Naive B cell (primary cell): ENCODE measurements at regions not wholly inside any gene's neighbourhood (a gene's known extent, or its start where the extent isn't known, plus 50 kb on each side); places are given as distances from the start of the nearest gene placed in this dataset.
"Not testable (repeated sequence)": the region's sequence is repeated elsewhere in the genome, so short reads cannot be mapped to it uniquely, and the experiment has no call there.

ENCODE experiments used
- ATAC-seq, 2 donors: fragments of 150-1000 bp; cut with Tn5 transposase; 2 replicates each; pipeline ENCODE4 v1.10.0; 2021; ENCODE audit warnings: low read depth in 2 of 2, mild to moderate bottlenecking in 2 of 2, moderate library complexity in 2 of 2
- DNase-seq: peaks from one replicate; pipeline ENCODE4 v3.0.0; 2022
- H3K27ac Mint-ChIP-seq, 6 donors: one replicate each; pipeline ENCODE4 v1.8.0; 2020 to 2022; ENCODE audit warnings: mild to moderate bottlenecking in 6 of 6, mixed read lengths in 6 of 6, moderate library complexity in 5 of 6, inconsistent platforms in 2 of 6
- H3K27me3 Mint-ChIP-seq, 3 donors: one replicate each; pipeline ENCODE4 v1.8.0; 2021 to 2022; ENCODE audit warnings: mixed read lengths in 3 of 3, mild to moderate bottlenecking in 1 of 3
- H3K36me3 Mint-ChIP-seq, 2 donors: one replicate each; pipeline ENCODE4 v1.8.0; 2020 to 2022; ENCODE audit warnings: mixed read lengths in 2 of 2, inconsistent platforms in 1 of 2, mild to moderate bottlenecking in 1 of 2
- H3K4me1 Mint-ChIP-seq, 3 donors: one replicate each; pipeline ENCODE4 v1.8.0; 2020 to 2022; ENCODE audit warnings: mixed read lengths in 3 of 3, inconsistent platforms in 1 of 3, mild to moderate bottlenecking in 1 of 3, moderate library complexity in 1 of 3
- H3K4me3 Mint-ChIP-seq, 8 donors: one replicate each; pipeline ENCODE4 v1.8.0; 2020 to 2022; ENCODE audit warnings: mild to moderate bottlenecking in 8 of 8, mixed read lengths in 8 of 8, moderate library complexity in 8 of 8, inconsistent platforms in 2 of 8
- H3K9me3 Mint-ChIP-seq, 7 donors: one replicate each; pipeline ENCODE4 v1.8.0; 2020 to 2022; ENCODE audit warnings: mixed read lengths in 7 of 7, mild to moderate bottlenecking in 5 of 7, inconsistent platforms in 2 of 7, moderate library complexity in 1 of 7

DNA sequence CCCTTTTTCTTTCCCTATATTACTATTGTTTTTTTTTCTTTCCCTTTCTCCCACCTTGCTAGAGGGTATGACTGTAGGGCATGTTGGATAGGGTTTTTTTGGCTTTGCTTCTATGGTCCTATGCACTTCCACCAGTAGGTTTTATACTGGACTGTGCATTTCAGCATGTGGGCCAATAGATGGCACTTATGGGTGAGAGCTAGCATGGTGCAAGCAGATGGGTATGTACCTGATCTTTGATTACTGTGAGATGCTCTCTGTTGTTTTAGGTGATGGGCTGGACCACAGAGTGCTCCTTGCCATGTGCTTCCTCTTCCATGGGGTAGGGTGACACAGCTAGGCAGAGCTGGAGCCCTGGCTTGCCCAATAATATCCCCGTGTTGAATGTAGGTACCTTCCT lies 128.5 kb upstream of the CHD6 start:
- ATAC-seq (no peak), DNase-seq (no peak)
- Mint-ChIP-seq H3K9me3 (peaks cover 1 to 21% (median 13%) of the 10 kb centered on the region in 7 donors), H3K4me1 (no peaks in the 10 kb centered on the region), H3K27me3 (peaks cover 14 to 61% (median 51%) of the 10 kb centered on the region in 3 donors), H3K27ac (no peak overlapping the region), H3K4me3 (no peak overlapping the region), H3K36me3 (no peaks in the 10 kb centered on the region)

DNA sequence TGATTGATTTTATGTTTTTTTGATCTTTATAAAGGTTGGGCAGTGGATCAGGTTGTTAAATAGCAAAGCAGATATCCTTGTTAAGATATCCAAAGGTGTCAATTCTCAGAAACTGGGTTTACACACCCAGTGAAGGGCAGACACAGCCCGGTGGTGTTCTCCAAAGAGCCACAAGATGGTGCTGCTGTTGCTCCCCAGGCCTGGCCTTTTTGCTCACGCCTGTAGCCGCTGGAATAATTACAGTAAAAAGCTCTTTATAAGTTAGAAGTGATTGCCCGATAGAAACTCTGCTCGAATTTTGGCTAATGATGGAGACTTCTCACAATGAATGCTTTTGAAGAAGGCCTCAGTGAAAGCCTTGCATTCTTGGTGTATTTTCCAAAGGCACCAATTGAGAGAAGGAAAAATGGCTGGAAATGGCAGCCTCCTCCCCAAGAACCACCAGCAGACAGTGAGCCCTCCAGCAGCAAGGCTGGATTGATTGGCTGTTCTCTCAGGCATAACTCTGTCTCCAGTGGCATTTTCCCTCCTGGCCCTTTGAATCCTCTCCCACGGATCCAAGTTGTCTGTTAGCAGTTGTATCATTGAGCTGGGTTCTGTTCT lies 120.5 kb upstream of the CHD6 start:
- ATAC-seq (no peak), DNase-seq (peak; percentile 5)
- Mint-ChIP-seq H3K4me3 (no peak overlapping the region), H3K9me3 (peaks cover 0 to 18% (median 10%) of the 10 kb centered on the region in 7 donors), H3K27ac (no peak overlapping the region), H3K4me1 (no peaks in the 10 kb centered on the region), H3K27me3 (peaks cover 0 to 21% (median 0%) of the 10 kb centered on the region in 3 donors), H3K36me3 (no peaks in the 10 kb centered on the region)

DNA sequence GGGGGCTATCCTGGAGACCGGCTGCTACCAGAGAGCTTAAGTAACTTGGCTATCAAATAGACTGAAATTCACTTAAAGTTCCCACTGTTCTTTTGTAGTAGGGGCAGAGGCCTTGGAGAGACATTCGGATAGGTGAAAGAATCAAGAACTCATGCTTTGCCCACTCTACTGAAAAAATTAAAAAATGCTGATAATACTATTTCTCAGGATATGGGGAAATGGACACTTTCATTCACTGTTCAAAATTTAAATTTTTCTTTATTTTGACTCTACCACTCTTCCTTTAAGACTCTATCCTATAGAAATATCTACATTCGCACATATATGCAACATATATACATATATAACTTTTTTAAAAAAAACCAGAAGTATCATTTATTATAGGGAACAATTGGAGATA lies 117.8 kb upstream of the CHD6 start:
- Mint-ChIP-seq H3K4me3 (no peak overlapping the region), H3K4me1 (no peaks in the 10 kb centered on the region), H3K27ac (no peak overlapping the region)

DNA sequence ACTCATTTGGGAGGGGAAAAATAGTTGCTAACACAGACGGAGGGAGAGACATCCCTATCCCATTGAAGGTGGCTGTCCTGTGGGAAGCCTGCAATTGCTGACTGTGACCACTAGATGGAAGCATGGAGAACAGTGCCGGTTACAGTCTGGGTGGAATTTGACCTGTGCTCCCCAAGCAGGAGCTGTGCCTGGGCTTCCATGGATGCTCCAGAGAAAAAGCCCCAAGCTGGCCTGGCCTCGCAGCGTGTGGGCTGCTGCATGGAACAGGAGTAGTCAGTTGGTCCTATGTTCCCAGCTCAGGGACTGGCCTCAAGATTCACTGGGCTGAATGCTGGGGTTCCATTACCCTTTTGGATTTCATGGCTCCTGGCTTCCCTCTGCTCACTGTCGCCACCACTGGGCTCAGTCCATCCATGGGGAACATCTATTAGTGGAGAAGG lies 116.3 kb upstream of the CHD6 start:
- peaks cover 0 to 10% (median 4%) of the 10 kb centered on the region in 7 donors for H3K9me3 Mint-ChIP-seq
- DNase-seq (peak; percentile 17), ATAC-seq (no peak)
- peaks cover 6 to 13% (median 6%) of the 10 kb centered on the region in 3 donors for H3K27me3 Mint-ChIP-seq
- no peak overlapping the region for H3K27ac Mint-ChIP-seq
- no peak overlapping the region for H3K4me3 Mint-ChIP-seq
- no peaks in the 10 kb centered on the region for H3K36me3 Mint-ChIP-seq
- H3K4me1 Mint-ChIP-seq = no peaks in the 10 kb centered on the region

More for the DNA sequence above, 117.8 kb upstream of the CHD6 start:
- DNase-seq (no peak), ATAC-seq (no peak)
- Mint-ChIP-seq H3K9me3 (peaks cover 0 to 10% (median 4%) of the 10 kb centered on the region in 7 donors), H3K27me3 (peaks cover 5 to 13% (median 6%) of the 10 kb centered on the region in 3 donors), H3K36me3 (no peaks in the 10 kb centered on the region)

DNA sequence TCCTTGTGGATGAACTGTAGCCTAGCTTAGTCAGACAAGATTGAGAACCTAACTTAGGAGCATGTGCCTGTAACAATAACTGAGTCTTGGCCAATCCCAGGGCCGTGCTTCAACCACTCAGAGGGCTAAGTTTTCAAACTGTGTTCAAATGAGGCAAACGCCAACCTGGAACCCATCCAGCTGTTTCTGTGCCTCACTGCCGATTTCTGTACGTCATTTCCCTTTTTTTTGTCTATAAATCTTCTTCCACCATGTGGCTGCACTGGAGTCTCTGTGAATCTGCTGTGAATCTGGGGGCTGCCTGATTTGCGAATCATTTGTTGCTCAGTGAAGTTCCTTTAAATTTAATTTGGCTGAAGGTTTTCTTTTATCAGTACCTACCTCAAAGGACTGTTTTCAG lies 115.0 kb upstream of the CHD6 start:
- Mint-ChIP-seq H3K27me3 (peaks cover 9 to 13% (median 11%) of the 10 kb centered on the region in 3 donors), H3K36me3 (no peaks in the 10 kb centered on the region), H3K9me3 (peaks cover 0 to 11% (median 5%) of the 10 kb centered on the region in 7 donors), H3K4me3 (no peak overlapping the region), H3K27ac (no peak overlapping the region), H3K4me1 (no peaks in the 10 kb centered on the region)
- no peak for DNase-seq
- ATAC-seq = no peak

DNA sequence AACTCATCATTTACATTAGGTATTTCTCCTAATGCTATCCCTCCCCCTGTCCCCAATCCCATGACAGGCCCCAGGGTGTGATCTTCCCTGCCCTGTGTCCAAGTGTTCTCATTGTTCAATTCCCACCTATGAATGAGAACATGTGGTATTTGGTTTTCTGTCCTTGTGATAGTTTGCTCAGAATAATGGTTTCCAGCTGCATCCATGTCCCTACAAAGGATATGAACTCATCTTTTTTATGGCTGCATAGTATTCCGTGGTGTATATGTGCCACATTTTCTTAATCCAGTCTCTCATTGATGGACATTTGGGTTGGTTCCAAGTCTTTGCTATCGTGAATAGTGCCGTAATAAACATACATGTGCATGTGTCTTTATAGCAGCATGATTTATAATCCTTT lies 113.0 kb upstream of the CHD6 start:
- not testable (repeated sequence) for H3K4me3 Mint-ChIP-seq, H3K4me1 Mint-ChIP-seq, DNase-seq, H3K36me3 Mint-ChIP-seq, H3K27ac Mint-ChIP-seq, ATAC-seq
- peaks cover 0 to 23% (median 9%) of the 10 kb centered on the region in 7 donors for H3K9me3 Mint-ChIP-seq
- H3K27me3 Mint-ChIP-seq = peaks cover 9 to 22% (median 17%) of the 10 kb centered on the region in 3 donors

DNA sequence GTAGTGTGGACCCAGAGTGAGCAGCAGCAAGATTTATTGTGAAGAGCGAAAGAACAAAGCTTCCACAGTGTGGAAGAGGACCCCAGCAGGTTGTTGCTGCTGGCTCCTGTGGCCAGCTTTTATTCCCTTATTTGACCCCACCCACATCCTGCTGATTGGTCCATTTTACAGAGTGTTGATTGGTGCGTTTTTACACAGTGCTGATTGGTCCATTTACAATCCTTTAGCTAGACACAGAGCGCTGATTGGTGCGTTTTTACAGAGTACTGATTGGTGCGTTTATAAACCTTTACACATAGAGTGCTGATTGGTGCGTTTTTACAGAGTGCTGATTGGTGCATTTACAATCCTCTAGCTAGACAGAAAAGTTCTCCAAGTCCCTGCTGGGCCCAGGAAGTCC lies 109.5 kb upstream of the CHD6 start:
- peaks cover 0 to 15% (median 6%) of the 10 kb centered on the region in 7 donors for H3K9me3 Mint-ChIP-seq
- ATAC-seq, H3K4me1 Mint-ChIP-seq, H3K27ac Mint-ChIP-seq, H3K4me3 Mint-ChIP-seq, H3K36me3 Mint-ChIP-seq, DNase-seq: not testable (repeated sequence)
- H3K27me3 Mint-ChIP-seq = peaks cover 8 to 11% (median 9%) of the 10 kb centered on the region in 3 donors

DNA sequence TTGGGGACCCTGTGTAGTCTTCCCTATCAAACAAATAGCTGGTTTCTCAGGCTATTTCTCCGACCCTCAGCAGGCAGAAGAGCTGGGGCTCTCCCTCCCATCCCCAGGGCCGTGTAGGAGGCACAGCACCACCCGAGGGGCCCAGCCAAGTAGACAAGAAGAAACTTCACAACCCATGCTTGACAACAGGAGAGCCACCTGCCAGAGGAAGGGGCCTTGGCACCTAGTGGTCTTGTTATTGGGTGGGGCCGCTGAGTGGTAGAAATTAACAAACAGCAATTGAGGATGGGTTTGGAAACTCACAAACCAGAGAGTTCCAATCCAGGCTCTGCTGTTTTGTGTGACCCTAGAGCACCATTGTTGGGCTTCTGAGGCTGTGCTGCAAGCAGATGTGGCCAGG lies 108.5 kb upstream of the CHD6 start:
- no peaks in the 10 kb centered on the region for H3K36me3 Mint-ChIP-seq
- no peak overlapping the region for H3K27ac Mint-ChIP-seq
- DNase-seq = no peak
- no peak for ATAC-seq
- H3K4me1 Mint-ChIP-seq = no peaks in the 10 kb centered on the region
- no peak overlapping the region for H3K4me3 Mint-ChIP-seq
- peaks cover 2 to 15% (median 10%) of the 10 kb centered on the region in 7 donors for H3K9me3 Mint-ChIP-seq
- H3K27me3 Mint-ChIP-seq = peaks cover 8 to 15% (median 11%) of the 10 kb centered on the region in 3 donors

DNA sequence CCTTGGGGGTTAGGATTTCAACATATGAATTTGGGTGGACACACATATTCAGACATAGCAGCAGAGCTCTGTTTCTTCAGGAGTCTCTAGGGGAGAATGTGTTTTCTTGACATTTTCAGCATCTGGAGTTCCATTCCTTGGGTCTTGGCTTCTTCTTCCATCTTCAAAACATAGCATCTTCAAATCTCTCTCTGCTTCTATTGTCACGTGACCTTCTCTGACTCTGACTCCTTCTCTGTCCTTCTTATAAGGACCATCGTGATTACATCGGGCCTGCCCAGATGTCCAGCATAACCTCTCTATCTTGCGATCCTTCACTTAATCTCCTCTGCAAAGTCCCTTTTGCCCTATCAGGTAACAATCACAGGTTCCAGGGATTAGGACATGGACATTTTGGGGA lies 101.0 kb upstream of the CHD6 start:
- Mint-ChIP-seq H3K27me3 (peaks cover 21 to 37% (median 30%) of the 10 kb centered on the region in 3 donors), H3K27ac (no peak overlapping the region), H3K4me1 (no peaks in the 10 kb centered on the region), H3K4me3 (no peak overlapping the region), H3K9me3 (peaks cover 0 to 11% (median 2%) of the 10 kb centered on the region in 7 donors), H3K36me3 (peaks cover 0 to 14% of the 10 kb centered on the region in 2 donors)
- DNase-seq (no peak), ATAC-seq (no peak)

DNA sequence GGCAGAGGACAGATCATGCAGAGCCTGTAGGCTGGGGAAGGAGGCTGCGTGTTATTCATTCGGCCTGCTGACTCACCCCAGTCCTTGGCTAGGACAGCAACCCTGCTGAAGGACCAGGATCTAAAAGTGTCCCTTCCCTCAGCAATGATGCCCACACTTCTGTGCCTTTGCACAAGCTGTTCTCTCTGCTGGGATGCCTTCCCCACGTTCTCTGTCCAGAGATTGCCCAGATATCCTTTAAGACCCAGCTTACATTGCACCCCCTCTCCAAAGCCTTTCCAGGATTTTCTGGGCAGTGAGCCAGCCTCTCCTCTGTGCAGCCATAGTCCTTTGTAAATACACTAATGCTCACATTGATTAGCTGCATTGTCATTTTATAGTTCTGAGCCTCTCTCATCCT lies 99.3 kb upstream of the CHD6 start:
- ATAC-seq = no peak
- H3K4me1 Mint-ChIP-seq = no peaks in the 10 kb centered on the region
- H3K36me3 Mint-ChIP-seq = peaks cover 0 to 14% of the 10 kb centered on the region in 2 donors
- DNase-seq = no peak
- peaks cover 31 to 48% (median 41%) of the 10 kb centered on the region in 3 donors for H3K27me3 Mint-ChIP-seq
- no peak overlapping the region for H3K27ac Mint-ChIP-seq
- no peak overlapping the region for H3K4me3 Mint-ChIP-seq
- H3K9me3 Mint-ChIP-seq = peaks cover 0 to 11% (median 2%) of the 10 kb centered on the region in 7 donors

DNA sequence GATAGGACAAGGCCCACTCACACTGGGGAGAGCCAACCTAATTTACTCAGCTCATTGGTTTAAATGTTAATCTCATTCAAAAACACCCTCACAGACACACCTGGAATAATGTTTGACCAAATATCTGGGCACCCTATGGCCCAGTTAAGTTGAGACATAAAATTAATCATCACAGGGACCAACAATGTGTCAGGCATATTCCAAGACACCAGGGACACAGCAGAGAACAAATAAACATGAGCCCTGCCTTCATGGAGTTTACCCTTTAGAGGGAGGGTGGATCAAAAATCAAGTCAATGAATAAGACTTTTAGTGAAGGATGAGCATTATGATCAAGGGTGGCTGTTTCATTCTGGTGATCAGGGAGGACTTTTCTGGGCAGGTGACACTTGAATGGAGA lies 98.7 kb upstream of the CHD6 start:
- H3K9me3 Mint-ChIP-seq = peaks cover 0 to 9% (median 0%) of the 10 kb centered on the region in 7 donors
- no peak overlapping the region for H3K27ac Mint-ChIP-seq
- H3K4me3 Mint-ChIP-seq = no peak overlapping the region
- H3K36me3 Mint-ChIP-seq = peaks cover 0 to 14% of the 10 kb centered on the region in 2 donors
- ATAC-seq = no peak
- H3K27me3 Mint-ChIP-seq = peaks cover 35 to 47% (median 42%) of the 10 kb centered on the region in 3 donors
- H3K4me1 Mint-ChIP-seq = no peaks in the 10 kb centered on the region
- DNase-seq = no peak

DNA sequence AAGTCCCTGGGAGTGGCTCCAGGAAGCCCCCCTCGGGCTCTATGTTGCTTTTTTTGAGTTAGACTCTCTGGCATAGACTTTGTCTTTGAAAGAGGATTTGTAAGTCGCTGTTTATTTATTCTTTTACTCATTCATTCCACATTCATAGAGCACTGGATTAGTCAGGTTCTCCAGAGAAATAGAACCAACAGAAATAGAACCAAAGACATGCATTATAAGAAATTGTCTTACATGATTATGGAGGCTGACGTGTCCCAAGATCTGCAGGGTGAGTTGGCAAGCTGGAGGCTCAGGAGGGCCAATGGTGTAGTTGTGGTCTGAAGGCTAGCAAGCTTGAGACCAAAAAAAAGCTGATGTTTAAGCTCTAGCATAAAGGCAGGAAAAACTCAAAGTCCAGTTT lies 98.3 kb upstream of the CHD6 start:
- Mint-ChIP-seq H3K27ac (no peak overlapping the region), H3K9me3 (peaks cover 0 to 9% (median 0%) of the 10 kb centered on the region in 7 donors), H3K4me1 (no peaks in the 10 kb centered on the region), H3K36me3 (peaks cover 0 to 14% of the 10 kb centered on the region in 2 donors), H3K4me3 (no peak overlapping the region), H3K27me3 (peaks cover 36 to 52% (median 42%) of the 10 kb centered on the region in 3 donors)
- DNase-seq (no peak), ATAC-seq (no peak)

DNA sequence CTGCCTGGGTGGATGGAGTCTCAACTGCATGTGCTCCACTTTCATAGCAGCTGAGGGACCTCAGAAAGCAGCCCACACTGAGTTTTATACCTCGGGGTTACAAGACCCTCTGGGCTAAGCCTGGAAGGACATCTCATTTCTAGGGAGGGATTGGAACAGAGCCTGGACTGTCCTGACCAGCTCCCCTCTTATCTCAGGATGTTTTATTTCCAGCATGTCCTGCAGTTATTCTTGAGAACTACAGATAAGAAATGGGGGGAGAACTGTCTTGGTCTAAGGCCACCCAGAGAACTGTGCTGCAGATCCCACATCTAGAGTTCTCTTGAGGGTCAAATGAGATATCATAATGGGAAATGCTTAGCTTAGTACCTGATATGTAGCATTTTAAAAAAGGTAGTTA lies 97.3 kb upstream of the CHD6 start:
- Mint-ChIP-seq H3K4me3 (no peak overlapping the region), H3K27me3 (peaks cover 41 to 56% (median 47%) of the 10 kb centered on the region in 3 donors), H3K9me3 (peaks cover 0 to 9% (median 0%) of the 10 kb centered on the region in 7 donors), H3K4me1 (no peaks in the 10 kb centered on the region), H3K36me3 (peaks cover 0 to 14% of the 10 kb centered on the region in 2 donors), H3K27ac (no peak overlapping the region)
- ATAC-seq (no peak), DNase-seq (no peak)

DNA sequence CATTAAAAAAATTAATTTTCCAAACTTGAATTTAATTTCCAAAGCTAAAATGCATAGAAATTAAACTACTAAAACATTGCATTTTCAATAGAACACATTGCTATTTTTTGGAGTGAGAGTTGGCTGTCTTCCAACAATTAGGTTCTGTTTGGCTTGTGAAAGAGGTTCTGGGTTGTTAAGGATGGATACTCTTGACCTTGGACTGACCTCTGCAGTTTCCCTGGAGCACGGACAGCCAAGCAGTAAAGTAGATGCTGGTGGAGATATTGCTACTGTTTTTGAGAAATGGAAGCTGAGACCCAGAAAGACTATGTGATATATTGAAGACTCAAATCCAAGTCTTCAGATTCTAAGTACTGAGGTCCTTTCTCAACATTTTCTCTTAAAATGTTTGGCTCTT lies 95.9 kb upstream of the CHD6 start:
- Mint-ChIP-seq H3K4me3 (no peak overlapping the region), H3K36me3 (peaks cover 0 to 14% of the 10 kb centered on the region in 2 donors), H3K27me3 (peaks cover 44 to 50% (median 50%) of the 10 kb centered on the region in 3 donors), H3K4me1 (no peaks in the 10 kb centered on the region), H3K9me3 (peaks cover 0 to 9% (median 0%) of the 10 kb centered on the region in 7 donors), H3K27ac (no peak overlapping the region)
- no peak for DNase-seq
- ATAC-seq = no peak
